ENCODE measurements at regions not wholly inside any gene's neighbourhood (a gene's known extent, or its start where the extent isn't known, plus 50 kb on each side); places are given as distances from the start of the nearest gene placed in this dataset.

DNA sequence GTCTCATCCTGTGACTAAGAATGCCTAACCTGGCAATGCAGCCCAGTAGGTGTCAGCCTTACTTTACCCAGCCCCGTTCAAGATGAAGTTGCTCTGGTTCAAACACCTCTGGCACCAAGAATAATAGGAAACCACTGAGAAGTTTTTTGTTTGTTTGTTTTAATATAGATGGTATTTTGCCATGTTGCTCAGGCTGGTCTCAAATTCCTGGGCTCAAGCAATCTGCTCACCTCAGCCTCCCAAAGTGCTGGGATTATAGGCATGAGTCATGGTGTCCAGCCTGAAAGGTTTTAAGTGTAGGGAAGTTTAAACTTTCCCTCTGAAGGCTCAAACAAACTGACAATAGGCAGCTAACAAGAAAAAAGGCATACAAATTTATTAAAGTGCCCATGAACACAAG, 51.2 kb upstream of the ABCC4 start:
- Histone ChIP-seq H3K4me2 (ENCODE audit: insufficient read depth, low read length, poor library complexity, severe bottlenecking) (no peak overlapping the region), H2AFZ (ENCODE audit: low read length) (no peak overlapping the region), H3K4me3 (ENCODE audit: low read length in 2 of 2) (no peak overlapping the region), H4K91ac (ENCODE audit: low read depth, low read length, poor library complexity) (no peak overlapping the region), H3K9me3 (replicated peaks in 1 of 2; ENCODE audit: control insufficient read depth in 2 of 2, insufficient read depth in 1 of 2, low read depth in 1 of 2, low read length in 2 of 2) (peaks cover 2 to 24% of the 10 kb centered on the region in 2 donors), H3K27me3 (ENCODE audit: control insufficient read depth in 3 of 3, insufficient read depth in 3 of 3, low read depth in 1 of 3, low read length in 3 of 3) (no peaks in the 10 kb centered on the region), H2AK5ac (ENCODE audit: low read depth, low read length) (no peak overlapping the region), H3K18ac (ENCODE audit: low read length) (no peak overlapping the region), H2BK12ac (ENCODE audit: low read length) (no peak overlapping the region), H3K14ac (ENCODE audit: low read length) (no peak overlapping the region), H3K36me3 (replicated peaks in 1 of 2; ENCODE audit: control insufficient read depth in 2 of 2, insufficient read depth in 2 of 2, low read length in 2 of 2) (no peaks in the 10 kb centered on the region), H3K9ac (ENCODE audit: low read depth, low read length, poor library complexity) (no peak overlapping the region), H4K8ac (ENCODE audit: low read depth, low read length) (no peak overlapping the region), H3K4me1 (ENCODE audit: control insufficient read depth in 2 of 2, insufficient read depth in 1 of 2, low read depth in 1 of 2, low read length in 2 of 2) (peaks cover 15 to 19% of the 10 kb centered on the region in 2 donors), H3K79me1 (ENCODE audit: low read depth, low read length) (no peaks in the 10 kb centered on the region), H3K27ac (replicated peaks; ENCODE audit: low read length) (no peak overlapping the region), H3K23ac (ENCODE audit: low read depth, low read length, poor library complexity) (no peak overlapping the region), H2BK120ac (ENCODE audit: low read depth, low read length) (no peak overlapping the region), H3K4ac (ENCODE audit: low read length) (no peak overlapping the region), H2BK15ac (ENCODE audit: low read length) (no peak overlapping the region), H2BK5ac (ENCODE audit: low read length) (no peak overlapping the region)
- no peak for DNase-seq (ENCODE audit: low spot score)
- WGBS, 2 donors (ENCODE audit: extremely low coverage in 2 of 2, insufficient read length in 2 of 2, insufficient replicate concordance in 1 of 2) = no CpG with 5 or more reads among the region's 1 CpG

- Histone ChIP-seq H2AFZ (ENCODE audit: low read length) (peak overlapping the region; percentile 6), H3K4ac (ENCODE audit: low read length) (no peak overlapping the region), H3K9ac (ENCODE audit: low read depth, low read length, poor library complexity) (no peak overlapping the region), H3K14ac (ENCODE audit: low read length) (no peak overlapping the region), H2BK5ac (ENCODE audit: low read length) (no peak overlapping the region), H3K36me3 (replicated peaks in 1 of 2; ENCODE audit: control insufficient read depth in 2 of 2, insufficient read depth in 2 of 2, low read length in 2 of 2) (no peaks in the 10 kb centered on the region), H3K4me3 (ENCODE audit: low read length in 2 of 2) (no peak overlapping the region), H3K23ac (ENCODE audit: low read depth, low read length, poor library complexity) (no peak overlapping the region), H3K9me3 (replicated peaks in 1 of 2; ENCODE audit: control insufficient read depth in 2 of 2, insufficient read depth in 1 of 2, low read depth in 1 of 2, low read length in 2 of 2) (peaks cover 2 to 24% of the 10 kb centered on the region in 2 donors), H2BK12ac (ENCODE audit: low read length) (no peak overlapping the region), H3K79me1 (ENCODE audit: low read depth, low read length) (no peaks in the 10 kb centered on the region), H3K4me1 (ENCODE audit: control insufficient read depth in 2 of 2, insufficient read depth in 1 of 2, low read depth in 1 of 2, low read length in 2 of 2) (peaks cover 13 to 27% of the 10 kb centered on the region in 2 donors), H3K18ac (ENCODE audit: low read length) (no peak overlapping the region), H3K27ac (replicated peaks; ENCODE audit: low read length) (no peak overlapping the region), H4K8ac (ENCODE audit: low read depth, low read length) (no peak overlapping the region), H2BK15ac (ENCODE audit: low read length) (no peak overlapping the region), H3K4me2 (ENCODE audit: insufficient read depth, low read length, poor library complexity, severe bottlenecking) (no peak overlapping the region), H2BK120ac (ENCODE audit: low read depth, low read length) (no peak overlapping the region), H3K27me3 (ENCODE audit: control insufficient read depth in 3 of 3, insufficient read depth in 3 of 3, low read depth in 1 of 3, low read length in 3 of 3) (no peaks in the 10 kb centered on the region), H4K91ac (ENCODE audit: low read depth, low read length, poor library complexity) (no peak overlapping the region), H2AK5ac (ENCODE audit: low read depth, low read length) (no peak overlapping the region)
- no peak for DNase-seq (ENCODE audit: low spot score)
- WGBS, 2 donors (ENCODE audit: extremely low coverage in 2 of 2, insufficient read length in 2 of 2, insufficient replicate concordance in 1 of 2) = no CpG with 5 or more reads among the region's 2 CpGs
These were observed 52.9 kb upstream of the ABCC4 start for GRCh38 chr13:95354156-95354555.

DNA sequence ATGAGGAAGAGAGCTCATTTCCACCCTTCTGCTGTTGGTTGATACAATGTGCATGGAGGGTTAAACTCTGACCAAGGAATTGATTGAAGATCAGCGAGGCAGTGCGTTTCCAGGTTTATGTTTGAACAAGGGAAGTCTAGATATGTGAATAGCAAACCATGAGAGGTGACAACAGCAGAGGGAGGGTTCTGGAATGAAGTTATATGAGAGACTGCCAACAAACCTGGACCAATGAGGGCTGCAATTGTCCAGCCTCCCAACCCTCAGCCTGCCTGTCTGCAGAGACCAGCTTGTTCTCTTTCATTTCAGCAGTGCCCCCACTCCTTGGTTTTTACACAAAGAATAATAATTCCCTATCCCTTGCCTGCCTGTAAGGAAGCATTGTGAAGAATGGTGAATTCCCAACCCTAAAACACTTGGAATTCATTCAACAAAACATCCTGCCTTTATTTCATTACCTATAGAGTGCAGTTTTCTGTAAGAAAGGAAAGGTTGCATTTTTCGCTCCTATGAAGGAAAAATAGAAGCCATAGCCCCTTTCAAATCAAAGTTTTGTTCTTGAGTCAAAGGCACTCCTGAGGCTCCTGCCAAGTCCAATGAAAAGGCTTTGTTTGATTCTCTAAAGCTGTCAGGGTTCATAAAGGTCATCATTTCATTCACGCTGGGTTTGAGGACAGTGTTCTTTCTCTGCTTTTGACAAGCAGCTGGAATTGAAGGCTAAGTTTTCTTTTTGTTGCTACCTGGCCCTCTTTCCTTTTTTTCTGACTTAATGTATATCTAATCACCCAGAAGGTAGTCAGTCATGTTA, 53.6 kb upstream of the ABCC4 start:
- H2BK5ac ChIP-seq (ENCODE audit: low read length) = no peak overlapping the region
- no peak overlapping the region for H3K9ac ChIP-seq (ENCODE audit: low read depth, low read length, poor library complexity)
- H3K18ac ChIP-seq (ENCODE audit: low read length) = no peak overlapping the region
- peak; percentile 31 for DNase-seq (ENCODE audit: low spot score)
- H2AFZ ChIP-seq (ENCODE audit: low read length) = no peak overlapping the region
- no peak overlapping the region for H4K8ac ChIP-seq (ENCODE audit: low read depth, low read length)
- no peak overlapping the region for H3K27ac ChIP-seq (replicated peaks; ENCODE audit: low read length)
- no peak overlapping the region for H2BK120ac ChIP-seq (ENCODE audit: low read depth, low read length)
- peaks cover 2 to 24% of the 10 kb centered on the region in 2 donors for H3K9me3 ChIP-seq (replicated peaks in 1 of 2; ENCODE audit: control insufficient read depth in 2 of 2, insufficient read depth in 1 of 2, low read depth in 1 of 2, low read length in 2 of 2)
- H3K4ac ChIP-seq (ENCODE audit: low read length) = no peak overlapping the region
- H3K23ac ChIP-seq (ENCODE audit: low read depth, low read length, poor library complexity) = no peak overlapping the region
- no peaks in the 10 kb centered on the region for H3K27me3 ChIP-seq (ENCODE audit: control insufficient read depth in 3 of 3, insufficient read depth in 3 of 3, low read depth in 1 of 3, low read length in 3 of 3)
- no peak overlapping the region for H2BK12ac ChIP-seq (ENCODE audit: low read length)
- H3K4me2 ChIP-seq (ENCODE audit: insufficient read depth, low read length, poor library complexity, severe bottlenecking) = no peak overlapping the region
- peaks cover 16 to 27% of the 10 kb centered on the region in 2 donors for H3K4me1 ChIP-seq (ENCODE audit: control insufficient read depth in 2 of 2, insufficient read depth in 1 of 2, low read depth in 1 of 2, low read length in 2 of 2)
- H3K79me1 ChIP-seq (ENCODE audit: low read depth, low read length) = no peaks in the 10 kb centered on the region
- H3K14ac ChIP-seq (ENCODE audit: low read length) = no peak overlapping the region
- no peak overlapping the region for H2AK5ac ChIP-seq (ENCODE audit: low read depth, low read length)
- H3K4me3 ChIP-seq (ENCODE audit: low read length in 2 of 2) = no peak overlapping the region
- H4K91ac ChIP-seq (ENCODE audit: low read depth, low read length, poor library complexity) = no peak overlapping the region
- no peak overlapping the region for H2BK15ac ChIP-seq (ENCODE audit: low read length)
- no CpG with 5 or more reads among the region's 4 CpGs for WGBS, 2 donors (ENCODE audit: extremely low coverage in 2 of 2, insufficient read length in 2 of 2, insufficient replicate concordance in 1 of 2)
- H3K36me3 ChIP-seq (replicated peaks in 1 of 2; ENCODE audit: control insufficient read depth in 2 of 2, insufficient read depth in 2 of 2, low read length in 2 of 2) = no peaks in the 10 kb centered on the region

GRCh38 chr13:95355494-95355893, 54.2 kb upstream of the ABCC4 start:
- H3K14ac ChIP-seq (ENCODE audit: low read length) = no peak overlapping the region
- peak overlapping the region; percentile 46 for H3K27ac ChIP-seq (replicated peaks; ENCODE audit: low read length)
- no peak for DNase-seq (ENCODE audit: low spot score)

More at GRCh38 chr13:95355494-95355893, 54.2 kb upstream of the ABCC4 start:
- no CpG with 5 or more reads among the region's 6 CpGs for WGBS, 2 donors (ENCODE audit: extremely low coverage in 2 of 2, insufficient read length in 2 of 2, insufficient replicate concordance in 1 of 2)
- H2BK120ac ChIP-seq (ENCODE audit: low read depth, low read length) = no peak overlapping the region
- H3K27me3 ChIP-seq (ENCODE audit: control insufficient read depth in 3 of 3, insufficient read depth in 3 of 3, low read depth in 1 of 3, low read length in 3 of 3) = no peaks in the 10 kb centered on the region
- no peak overlapping the region for H3K4ac ChIP-seq (ENCODE audit: low read length)
- no peak overlapping the region for H4K8ac ChIP-seq (ENCODE audit: low read depth, low read length)
- H2BK15ac ChIP-seq (ENCODE audit: low read length) = no peak overlapping the region
- peaks cover 2 to 24% of the 10 kb centered on the region in 2 donors for H3K9me3 ChIP-seq (replicated peaks in 1 of 2; ENCODE audit: control insufficient read depth in 2 of 2, insufficient read depth in 1 of 2, low read depth in 1 of 2, low read length in 2 of 2)
- no peaks in the 10 kb centered on the region for H3K79me1 ChIP-seq (ENCODE audit: low read depth, low read length)
- no peak overlapping the region for H3K4me3 ChIP-seq (ENCODE audit: low read length in 2 of 2)
- H3K18ac ChIP-seq (ENCODE audit: low read length) = no peak overlapping the region
- H3K4me2 ChIP-seq (ENCODE audit: insufficient read depth, low read length, poor library complexity, severe bottlenecking) = no peak overlapping the region
- no peak overlapping the region for H2AK5ac ChIP-seq (ENCODE audit: low read depth, low read length)
- H3K4me1 ChIP-seq (ENCODE audit: control insufficient read depth in 2 of 2, insufficient read depth in 1 of 2, low read depth in 1 of 2, low read length in 2 of 2) = peaks cover 17 to 27% of the 10 kb centered on the region in 2 donors
- H2BK12ac ChIP-seq (ENCODE audit: low read length) = no peak overlapping the region
- H2AFZ ChIP-seq (ENCODE audit: low read length) = no peak overlapping the region
- no peak overlapping the region for H2BK5ac ChIP-seq (ENCODE audit: low read length)
- no peak overlapping the region for H3K23ac ChIP-seq (ENCODE audit: low read depth, low read length, poor library complexity)
- no peak overlapping the region for H3K9ac ChIP-seq (ENCODE audit: low read depth, low read length, poor library complexity)
- H4K91ac ChIP-seq (ENCODE audit: low read depth, low read length, poor library complexity) = no peak overlapping the region
- no peaks in the 10 kb centered on the region for H3K36me3 ChIP-seq (replicated peaks in 1 of 2; ENCODE audit: control insufficient read depth in 2 of 2, insufficient read depth in 2 of 2, low read length in 2 of 2)

All from neuronal stem cell (in vitro differentiated cells).